ENCODE measurements at regions not wholly inside any gene's neighbourhood (a gene's known extent, or its start where the extent isn't known, plus 50 kb on each side); places are given as distances from the start of the nearest gene placed in this dataset.

DNA sequence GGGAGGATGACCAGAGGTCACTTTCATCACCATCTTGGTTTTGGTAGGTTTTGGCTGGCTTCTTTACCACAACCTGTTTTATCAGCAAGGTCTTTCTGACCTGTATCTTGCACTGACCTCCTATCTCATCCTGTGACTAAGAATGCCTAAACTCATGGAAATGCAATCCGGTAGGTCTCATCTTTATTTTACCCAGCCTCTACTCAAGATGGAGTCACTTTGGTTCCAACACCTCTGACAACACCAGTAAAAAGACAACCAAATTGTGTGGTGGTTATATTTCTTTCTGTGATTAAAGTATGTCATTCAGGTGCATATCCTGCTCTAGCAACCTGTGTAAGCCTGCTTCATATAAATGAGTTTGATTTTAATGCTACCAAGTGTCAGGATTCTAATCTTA, 636.7 kb downstream of the PCDH7 start:
- TF ChIP-seq, protein P1, sequence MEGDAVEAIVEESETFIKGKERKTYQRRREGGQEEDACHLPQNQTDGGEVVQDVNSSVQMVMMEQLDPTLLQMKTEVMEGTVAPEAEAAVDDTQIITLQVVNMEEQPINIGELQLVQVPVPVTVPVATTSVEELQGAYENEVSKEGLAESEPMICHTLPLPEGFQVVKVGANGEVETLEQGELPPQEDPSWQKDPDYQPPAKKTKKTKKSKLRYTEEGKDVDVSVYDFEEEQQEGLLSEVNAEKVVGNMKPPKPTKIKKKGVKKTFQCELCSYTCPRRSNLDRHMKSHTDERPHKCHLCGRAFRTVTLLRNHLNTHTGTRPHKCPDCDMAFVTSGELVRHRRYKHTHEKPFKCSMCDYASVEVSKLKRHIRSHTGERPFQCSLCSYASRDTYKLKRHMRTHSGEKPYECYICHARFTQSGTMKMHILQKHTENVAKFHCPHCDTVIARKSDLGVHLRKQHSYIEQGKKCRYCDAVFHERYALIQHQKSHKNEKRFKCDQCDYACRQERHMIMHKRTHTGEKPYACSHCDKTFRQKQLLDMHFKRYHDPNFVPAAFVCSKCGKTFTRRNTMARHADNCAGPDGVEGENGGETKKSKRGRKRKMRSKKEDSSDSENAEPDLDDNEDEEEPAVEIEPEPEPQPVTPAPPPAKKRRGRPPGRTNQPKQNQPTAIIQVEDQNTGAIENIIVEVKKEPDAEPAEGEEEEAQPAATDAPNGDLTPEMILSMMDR (conservative IDR thresholded peaks at IDR 0.05; ENCODE audit: low read depth, low read length) = no peak
- no peak for TF ChIP-seq EZH2phosphoT487 (IDR thresholded peaks at IDR 0.05; ENCODE audit: borderline replicate concordance, low read length)
